ENCODE measurements at regions not wholly inside any gene's neighbourhood (a gene's known extent, or its start where the extent isn't known, plus 50 kb on each side); places are given as distances from the start of the nearest gene placed in this dataset.

- Histone ChIP-seq H3K27ac (ENCODE audit: low read depth, low read length) (no peak overlapping the region), H2AFZ (ENCODE audit: low read length) (no peak overlapping the region), H3K4me1 (ENCODE audit: insufficient read depth, low read length) (no peaks in the 10 kb centered on the region), H3K79me2 (ENCODE audit: insufficient read depth, low read length) (no peaks in the 10 kb centered on the region), H3K36me3 (ENCODE audit: insufficient read depth, low read length) (no peaks in the 10 kb centered on the region), H3K4me3 (ENCODE audit: insufficient read depth, low read length) (no peak overlapping the region), H3K27me3 (ENCODE audit: insufficient read depth, low read length) (no peaks in the 10 kb centered on the region), H4K20me1 (ENCODE audit: insufficient read depth, low read length) (no peaks in the 10 kb centered on the region), H3K9me3 (ENCODE audit: low read depth, low read length) (no peaks in the 10 kb centered on the region), H3K4me2 (ENCODE audit: insufficient read depth, low read length) (no peak overlapping the region)
- no peak for DNase-seq (ENCODE audit: insufficient read length, low spot score, missing footprints)
- no peak for TF ChIP-seq CTCF (IDR thresholded peaks at IDR 0.05; ENCODE audit: extremely low read depth, low read depth, low read length)
These were observed 211.0 kb downstream of the MBD2 start for GRCh38 chr18:54013452-54013851.

GRCh38 chr18:54004828-54005227, 219.6 kb downstream of the MBD2 start:
- H3K27me3 ChIP-seq (ENCODE audit: insufficient read depth, low read length) = no peaks in the 10 kb centered on the region
- no peak for DNase-seq (ENCODE audit: insufficient read length, low spot score, missing footprints)
- TF ChIP-seq CTCF (IDR thresholded peaks at IDR 0.05; ENCODE audit: extremely low read depth, low read depth, low read length) = peak; percentile 18

DNA sequence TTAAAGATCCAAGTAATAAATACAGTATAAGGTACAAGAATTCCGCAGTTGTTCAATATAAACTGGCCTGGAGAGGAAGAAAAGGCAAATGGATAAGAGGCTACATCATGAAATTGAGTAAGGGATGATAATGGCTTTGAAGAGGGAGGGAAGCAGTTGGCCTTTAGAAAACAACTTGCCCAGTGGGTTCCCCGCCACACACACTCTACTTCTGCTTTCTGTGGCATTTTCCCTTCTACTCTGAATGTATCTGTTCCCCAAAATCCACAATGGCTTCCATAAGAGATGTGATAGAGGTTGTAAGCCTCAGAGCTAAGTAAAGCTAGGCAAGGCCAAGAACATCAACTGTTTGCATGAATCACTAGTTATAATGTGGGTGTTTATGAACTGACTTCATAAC, 221.3 kb downstream of the MBD2 start:
- no peak overlapping the region for H2AFZ ChIP-seq (ENCODE audit: low read length)
- H3K4me2 ChIP-seq (ENCODE audit: insufficient read depth, low read length) = no peak overlapping the region
- H3K27me3 ChIP-seq (ENCODE audit: insufficient read depth, low read length) = no peaks in the 10 kb centered on the region
- H3K79me2 ChIP-seq (ENCODE audit: insufficient read depth, low read length) = no peaks in the 10 kb centered on the region
- H3K9me3 ChIP-seq (ENCODE audit: low read depth, low read length) = no peaks in the 10 kb centered on the region
- no peak overlapping the region for H3K27ac ChIP-seq (ENCODE audit: low read depth, low read length)
- TF ChIP-seq CTCF (IDR thresholded peaks at IDR 0.05; ENCODE audit: extremely low read depth, low read depth, low read length) = no peak
- no peak overlapping the region for H3K4me3 ChIP-seq (ENCODE audit: insufficient read depth, low read length)
- no peaks in the 10 kb centered on the region for H3K4me1 ChIP-seq (ENCODE audit: insufficient read depth, low read length)
- H4K20me1 ChIP-seq (ENCODE audit: insufficient read depth, low read length) = no peaks in the 10 kb centered on the region
- peak; percentile 11 for DNase-seq (ENCODE audit: insufficient read length, low spot score, missing footprints)
- H3K36me3 ChIP-seq (ENCODE audit: insufficient read depth, low read length) = no peaks in the 10 kb centered on the region

More at GRCh38 chr18:54004828-54005227, 219.6 kb downstream of the MBD2 start:
- Histone ChIP-seq H4K20me1 (ENCODE audit: insufficient read depth, low read length) (no peaks in the 10 kb centered on the region), H2AFZ (ENCODE audit: low read length) (no peak overlapping the region), H3K27ac (ENCODE audit: low read depth, low read length) (no peak overlapping the region), H3K4me1 (ENCODE audit: insufficient read depth, low read length) (no peaks in the 10 kb centered on the region), H3K9me3 (ENCODE audit: low read depth, low read length) (no peaks in the 10 kb centered on the region), H3K36me3 (ENCODE audit: insufficient read depth, low read length) (no peaks in the 10 kb centered on the region), H3K4me3 (ENCODE audit: insufficient read depth, low read length) (no peak overlapping the region), H3K4me2 (ENCODE audit: insufficient read depth, low read length) (no peak overlapping the region), H3K79me2 (ENCODE audit: insufficient read depth, low read length) (no peaks in the 10 kb centered on the region)

GRCh38 chr18:53997064-53997463, 227.4 kb downstream of the MBD2 start:
- H3K9me3 ChIP-seq (ENCODE audit: low read depth, low read length) = no peaks in the 10 kb centered on the region
- H3K27ac ChIP-seq (ENCODE audit: low read depth, low read length) = no peak overlapping the region
- no peaks in the 10 kb centered on the region for H3K4me1 ChIP-seq (ENCODE audit: insufficient read depth, low read length)
- no peaks in the 10 kb centered on the region for H3K27me3 ChIP-seq (ENCODE audit: insufficient read depth, low read length)
- no peaks in the 10 kb centered on the region for H3K36me3 ChIP-seq (ENCODE audit: insufficient read depth, low read length)
- no peak for DNase-seq (ENCODE audit: insufficient read length, low spot score, missing footprints)
- H2AFZ ChIP-seq (ENCODE audit: low read length) = no peak overlapping the region
- no peak overlapping the region for H3K4me2 ChIP-seq (ENCODE audit: insufficient read depth, low read length)
- no peaks in the 10 kb centered on the region for H3K79me2 ChIP-seq (ENCODE audit: insufficient read depth, low read length)
- no peak for TF ChIP-seq CTCF (IDR thresholded peaks at IDR 0.05; ENCODE audit: extremely low read depth, low read depth, low read length)
- no peaks in the 10 kb centered on the region for H4K20me1 ChIP-seq (ENCODE audit: insufficient read depth, low read length)
- H3K4me3 ChIP-seq (ENCODE audit: insufficient read depth, low read length) = no peak overlapping the region
